NOMO-1 treated with DMSO at 0.1 percent for 48 hours (cell line): ENCODE measurements at regions not wholly inside any gene's neighbourhood (a gene's known extent, or its start where the extent isn't known, plus 50 kb on each side); places are given as distances from the start of the nearest gene placed in this dataset.

Experiments used
- DNase-seq: peaks from one replicate; lab custom pipeline; 2025; ENCODE audit not compliant: unreplicated experiment; lab: John Stamatoyannopoulos, UW

GRCh38 chr11:19597876-19598275, 114.8 kb upstream of the NAV2 start:
- DNase-seq: no peak

DNA sequence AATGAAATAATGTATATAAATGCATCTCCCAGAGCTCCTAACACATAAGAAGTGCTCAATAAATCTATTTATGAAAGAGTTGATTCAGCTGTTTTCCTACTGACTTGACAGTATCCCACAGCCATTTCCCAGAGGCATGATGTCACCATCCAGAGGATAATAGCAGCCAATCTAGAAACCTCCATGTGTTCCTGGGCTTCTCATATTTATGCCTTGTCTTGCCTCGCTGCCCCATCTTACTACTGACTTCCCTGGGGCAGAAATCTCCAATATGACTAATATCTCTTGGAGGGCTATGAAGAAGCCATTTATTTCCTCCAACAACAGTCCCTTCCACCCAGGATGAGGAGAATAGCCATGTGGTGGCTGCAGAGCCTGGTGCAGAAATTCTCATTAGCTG, 115.4 kb upstream of the NAV2 start:
- no peak for DNase-seq

DNA sequence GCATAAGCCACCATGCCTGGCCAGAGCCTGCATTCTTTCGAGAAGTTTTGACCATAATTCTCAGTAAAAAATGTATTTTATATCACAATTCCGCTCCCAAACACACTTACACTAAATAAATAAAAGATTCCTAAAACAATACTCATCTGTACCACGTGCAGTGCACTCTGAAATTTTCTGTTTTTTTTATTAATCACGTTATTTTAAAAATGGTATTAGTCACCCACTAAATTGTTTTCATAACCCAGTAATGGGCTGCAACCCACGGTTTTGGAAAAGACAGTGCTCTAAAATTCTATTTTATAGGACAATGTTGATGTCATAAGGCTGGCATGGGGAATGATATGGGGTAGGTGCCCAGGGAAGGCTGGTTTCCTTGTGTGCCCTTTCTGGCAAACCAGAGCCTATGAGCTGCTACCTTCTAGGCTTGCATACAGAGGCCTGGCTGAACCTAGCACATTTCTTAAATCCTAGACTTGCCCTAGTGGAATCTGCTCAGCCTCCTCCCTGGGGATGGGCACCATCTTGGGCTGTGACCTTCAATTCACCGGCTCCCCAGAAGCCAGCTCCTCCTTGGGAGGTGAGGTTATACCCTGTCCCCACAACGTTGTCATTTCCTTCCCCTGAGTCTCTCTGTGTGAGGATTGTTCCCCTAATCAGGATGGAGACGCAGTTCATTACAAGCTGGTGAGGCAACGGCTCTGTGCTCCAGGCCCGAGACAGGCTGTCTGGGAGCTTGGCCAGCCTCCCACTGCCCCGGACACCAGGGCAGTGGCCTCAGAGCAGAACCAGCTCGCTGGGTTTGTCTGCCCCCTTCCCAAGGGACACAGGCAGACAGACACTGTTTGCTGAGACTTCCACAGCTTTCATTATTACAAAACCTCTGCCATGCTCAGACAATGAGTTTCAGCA, 116.5 kb upstream of the NAV2 start:
- DNase-seq: no peak

GRCh38 chr11:19595499-19595839, 117.2 kb upstream of the NAV2 start:
- DNase-seq: no peak

- no peak for DNase-seq
Observed at GRCh38 chr11:19594326-19594725, 118.3 kb upstream of the NAV2 start.

- DNase-seq: no peak
Observed at GRCh38 chr11:19592842-19593241, 119.8 kb upstream of the NAV2 start.

DNA sequence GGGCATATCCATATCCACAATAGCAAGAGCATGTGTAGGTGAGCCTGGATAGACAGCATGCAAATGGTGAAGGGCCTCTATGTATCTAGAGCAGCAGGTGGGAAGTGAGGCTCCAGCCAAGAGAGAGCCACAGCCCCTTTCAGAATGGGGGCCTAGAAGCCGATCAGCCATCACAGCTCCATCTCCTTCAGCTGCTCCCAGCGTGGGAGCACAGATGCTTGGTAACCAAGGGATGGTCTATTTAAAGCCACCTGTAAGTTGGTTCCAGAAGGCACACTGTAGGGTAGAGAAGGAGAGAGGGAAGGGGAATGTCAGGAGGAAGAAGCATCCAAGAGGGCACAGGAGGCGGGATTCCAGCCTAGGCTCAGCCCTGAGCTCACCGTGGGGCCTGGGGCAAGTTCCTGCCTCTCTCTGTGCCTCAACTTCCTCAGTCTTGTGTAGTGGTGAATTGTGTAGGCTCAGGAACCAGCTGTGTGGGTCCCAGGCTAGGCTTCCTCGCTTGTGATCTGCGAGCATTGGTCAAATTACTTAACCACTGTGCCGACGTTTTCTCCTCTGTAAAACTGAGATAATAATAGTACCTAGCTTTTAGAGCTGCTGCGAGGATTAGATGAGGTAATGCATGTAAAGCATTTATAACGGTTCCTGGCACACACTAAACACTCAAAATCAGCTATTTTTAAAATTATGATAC, 122.9 kb upstream of the NAV2 start:
- DNase-seq: no peak

DNA sequence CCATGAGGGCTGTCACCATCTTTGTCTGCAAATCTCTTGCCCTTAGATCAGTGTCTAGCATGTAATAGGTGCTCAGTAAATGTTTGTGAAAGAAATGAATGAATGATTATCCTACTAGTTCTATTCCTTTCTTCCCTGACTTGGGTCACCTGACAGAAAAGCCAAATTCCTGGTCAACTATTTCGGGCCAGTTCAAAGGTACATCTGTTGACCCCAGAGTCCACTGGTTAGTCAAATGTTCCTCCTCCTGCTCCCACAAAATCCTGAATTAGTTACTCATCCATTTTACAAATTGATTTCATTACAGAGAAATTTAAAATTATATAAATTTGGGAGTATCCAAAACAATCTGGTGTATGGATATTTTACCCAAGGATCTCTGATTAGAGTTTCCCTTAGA, 124.7 kb upstream of the NAV2 start:
- no peak for DNase-seq

- DNase-seq: no peak
Observed at GRCh38 chr11:19580646-19581045, 132.0 kb upstream of the NAV2 start.

- DNase-seq: no peak
Observed at GRCh38 chr11:19579957-19580356, 132.7 kb upstream of the NAV2 start.

GRCh38 chr11:19578871-19579270, 133.8 kb upstream of the NAV2 start:
- no peak for DNase-seq

DNA sequence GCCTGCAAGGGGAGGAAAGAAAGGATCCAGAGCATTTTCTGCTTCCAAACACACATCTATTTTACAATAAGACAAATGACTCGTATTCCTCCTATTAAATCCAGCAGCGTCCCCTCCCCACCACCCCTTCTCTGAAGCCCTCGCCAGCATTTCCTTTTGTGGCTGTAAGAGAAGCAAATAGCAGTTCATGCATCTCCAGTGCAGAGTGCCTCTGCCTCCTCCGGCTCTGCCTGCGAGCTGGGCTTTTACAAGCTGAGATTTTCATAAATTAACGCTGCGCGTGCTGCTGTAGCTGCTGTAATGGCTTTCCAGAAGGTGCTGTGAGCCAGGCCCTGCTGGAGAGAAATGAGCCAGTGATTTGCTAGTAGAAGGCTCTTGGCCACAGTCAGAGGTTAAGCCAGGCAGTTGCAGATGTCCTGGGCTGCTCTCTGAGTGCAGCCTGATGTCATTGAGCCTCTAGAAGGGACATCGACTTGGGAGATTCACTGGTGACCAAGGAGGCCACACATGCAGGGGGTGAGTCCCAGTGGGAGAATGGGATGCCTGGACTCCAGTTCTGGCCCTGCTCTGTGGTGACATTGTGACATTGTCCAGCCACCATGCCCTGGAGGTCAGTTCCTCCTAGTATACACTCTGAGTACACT, 134.5 kb upstream of the NAV2 start:
- no peak for DNase-seq

DNA sequence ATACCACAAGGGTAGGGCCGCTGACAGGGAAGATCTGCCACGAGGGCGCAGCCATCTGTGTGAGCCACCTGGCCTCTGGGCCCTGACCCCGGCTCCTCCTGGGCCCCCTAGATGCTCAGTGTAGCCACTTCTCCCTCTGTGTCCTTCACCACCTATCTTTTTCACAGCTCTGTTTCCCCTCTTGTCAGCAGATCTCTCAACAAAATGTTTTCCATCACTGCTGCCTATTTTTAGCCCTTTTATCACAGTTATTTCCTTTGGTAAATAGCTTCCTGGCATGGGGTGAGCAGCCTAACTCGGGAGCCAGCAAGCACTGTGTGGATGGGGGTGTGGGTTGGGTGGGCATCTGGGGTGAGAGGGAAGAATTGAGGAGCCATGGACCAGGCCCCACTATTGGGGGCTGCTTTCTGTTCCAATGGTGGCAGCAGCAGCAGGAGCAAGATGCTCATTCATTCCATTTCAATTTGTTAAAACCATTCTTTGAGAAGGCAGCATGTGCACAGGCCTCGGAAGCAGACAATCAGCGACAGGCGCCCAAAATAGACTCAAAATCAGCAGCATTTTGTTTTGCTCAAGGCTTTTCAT, 135.2 kb upstream of the NAV2 start:
- DNase-seq: no peak

- DNase-seq: no peak
Observed at GRCh38 chr11:19576903-19577302, 135.7 kb upstream of the NAV2 start.

GRCh38 chr11:19576054-19576453, 136.6 kb upstream of the NAV2 start:
- DNase-seq: no peak

- DNase-seq: no peak
Observed at GRCh38 chr11:19574916-19575315, 137.7 kb upstream of the NAV2 start.

- no peak for DNase-seq
Observed at GRCh38 chr11:19573666-19574065, 139.0 kb upstream of the NAV2 start.

GRCh38 chr11:19571906-19572305, 140.7 kb upstream of the NAV2 start:
- DNase-seq: no peak

GRCh38 chr11:19570889-19571288, 141.7 kb upstream of the NAV2 start:
- no peak for DNase-seq

GRCh38 chr11:19567996-19568395, 144.6 kb upstream of the NAV2 start:
- DNase-seq: no peak

DNA sequence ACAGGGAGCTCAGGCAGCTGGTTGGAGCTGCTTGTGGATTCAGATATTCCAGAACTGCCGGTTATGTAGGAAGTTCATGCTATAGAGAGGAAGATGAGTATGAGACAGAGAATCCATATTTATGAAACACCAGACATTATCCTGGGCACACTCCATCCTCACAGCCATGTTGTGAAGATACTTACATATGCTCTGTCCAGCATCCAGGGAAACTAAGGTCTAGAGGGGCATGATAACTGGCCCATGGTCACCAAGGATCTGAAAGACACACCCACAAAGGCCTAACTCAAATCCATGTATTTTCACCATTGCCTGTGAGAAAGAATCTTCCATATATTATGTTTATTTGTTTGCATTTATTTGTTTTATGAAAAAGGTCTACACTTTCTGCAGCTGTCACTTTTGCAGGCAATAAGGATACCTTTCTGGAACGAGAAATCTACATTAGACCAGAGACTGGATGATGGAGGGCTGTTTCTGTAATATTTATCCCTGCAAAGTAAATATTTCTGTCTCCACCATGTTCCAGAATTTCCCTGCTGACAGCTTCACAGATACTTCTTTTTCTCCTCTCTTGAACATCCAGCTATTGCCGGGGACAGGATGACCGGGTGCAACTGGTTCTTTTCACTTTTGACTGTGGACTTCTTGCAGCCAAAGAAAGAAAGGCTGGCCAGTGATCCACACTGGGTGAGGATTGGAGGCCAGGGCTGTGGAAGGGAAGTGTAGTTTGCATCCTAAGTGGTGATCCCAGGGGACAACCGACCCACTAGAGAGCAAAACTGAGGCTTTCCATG, 145.9 kb upstream of the NAV2 start:
- DNase-seq: no peak
